ENCODE measurements at regions not wholly inside any gene's neighbourhood (a gene's known extent, or its start where the extent isn't known, plus 50 kb on each side); places are given as distances from the start of the nearest gene placed in this dataset.

DNA sequence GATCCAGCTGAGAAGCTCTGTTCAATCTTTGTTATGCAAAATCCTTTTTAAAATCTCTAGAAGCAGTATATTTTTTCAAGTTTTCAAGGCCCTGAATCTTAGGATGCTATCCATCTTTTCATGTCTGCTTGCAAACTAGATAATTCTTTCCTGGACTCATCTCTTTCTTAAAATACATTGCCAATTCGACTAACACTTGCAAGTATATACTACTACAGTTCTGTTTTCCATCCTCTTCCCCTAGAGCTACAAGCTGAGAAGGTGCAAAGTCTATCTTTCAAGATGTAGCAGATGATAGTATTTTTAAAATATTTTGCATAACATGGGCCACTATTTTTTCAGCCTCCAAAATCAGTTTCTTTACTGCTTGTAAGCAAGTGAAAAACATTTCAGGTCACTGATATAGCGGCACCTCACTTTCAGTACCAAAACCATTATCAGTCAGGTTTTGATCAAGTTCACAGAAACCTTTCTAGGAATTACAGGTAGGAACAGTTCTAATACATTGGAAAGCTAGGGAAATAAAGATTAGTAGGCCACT, 196.4 kb upstream of the CDH20 start:
- H3K14ac ChIP-seq (replicated peaks; ENCODE audit: low read depth, low read length), result no peak overlapping the region
- POLR2A ChIA-PET (ENCODE audit: unreplicated experiment), result no interaction called here
- H3K9me3 ChIP-seq (ENCODE audit: control insufficient read depth, insufficient read depth, low read length), result peaks cover 4% of the 10 kb centered on the region; the same call in 1 of the 2 replicates
- H3K4ac ChIP-seq (ENCODE audit: low read depth, low read length), result no peak overlapping the region
- H2AFZ ChIP-seq (replicated peaks; ENCODE audit: low read length, poor library complexity), result no peak overlapping the region
- H3K9me1 ChIP-seq (ENCODE audit: insufficient read depth, low read length), result no peaks in the 10 kb centered on the region
- H3K27ac ChIP-seq (ENCODE audit: insufficient read depth, low read length), result no peak overlapping the region
- no peak overlapping the region for H3K4me3 ChIP-seq (ENCODE audit: insufficient read depth, low read depth, low read length)
- dilution Hi-C loops (cut with HindIII; ENCODE audit: low sequenced_read_pairs, unreplicated experiment) (no loop called here), intact Hi-C loops (cut with micrococcal nuclease) (no loop called here), in situ Hi-C loops (cut with MboI; ENCODE audit: low sequenced_read_pairs) (no loop called here)
- CTCF ChIA-PET, result no interaction called here
- no peak for ATAC-seq (ENCODE audit: low read depth)
- H3K18ac ChIP-seq (ENCODE audit: low read depth, low read length), result no peak overlapping the region
- H4K20me1 ChIP-seq (ENCODE audit: insufficient read depth, low read length), result no peaks in the 10 kb centered on the region
- no peak overlapping the region for H4K8ac ChIP-seq (ENCODE audit: low read depth in 2 of 2, low read length in 2 of 2)
- H3K79me1 ChIP-seq (ENCODE audit: low read depth in 1 of 2, low read length in 2 of 2), result no peaks in the 10 kb centered on the region
- no peak overlapping the region for H3K4me2 ChIP-seq (ENCODE audit: low read depth, low read length)
- H3K23ac ChIP-seq (ENCODE audit: low read depth, low read length), result no peak overlapping the region
- no peak overlapping the region for H2BK15ac ChIP-seq (ENCODE audit: low read depth, low read length)
- no TSS peak for BruUV-seq (replicated peaks)
- H3K9ac ChIP-seq (ENCODE audit: low read depth, low read length), result no peak overlapping the region
- H3K36me3 ChIP-seq (ENCODE audit: control insufficient read depth, insufficient read depth, low read length), result no peaks in the 10 kb centered on the region
- DNase-seq, result no peak
- no peak overlapping the region for H2BK5ac ChIP-seq (ENCODE audit: low read depth, low read length, poor library complexity, severe bottlenecking)
- no peak for TF ChIP-seq RCOR1 (IDR thresholded peaks at IDR 0.05; ENCODE audit: insufficient replicate concordance, low read length)
- no peak for TF ChIP-seq MXI1 (IDR thresholded peaks at IDR 0.05; ENCODE audit: borderline replicate concordance, low read depth, low read length)
- TF ChIP-seq RFX5 (IDR thresholded peaks at IDR 0.05; ENCODE audit: low read depth, low read length), result no peak
- no peak for TF ChIP-seq RAD21 (IDR thresholded peaks at IDR 0.05; ENCODE audit: low read length)
- no peak for TF ChIP-seq SMC3 (IDR thresholded peaks at IDR 0.05; ENCODE audit: low read depth, low read length)
- TF ChIP-seq, protein P1, sequence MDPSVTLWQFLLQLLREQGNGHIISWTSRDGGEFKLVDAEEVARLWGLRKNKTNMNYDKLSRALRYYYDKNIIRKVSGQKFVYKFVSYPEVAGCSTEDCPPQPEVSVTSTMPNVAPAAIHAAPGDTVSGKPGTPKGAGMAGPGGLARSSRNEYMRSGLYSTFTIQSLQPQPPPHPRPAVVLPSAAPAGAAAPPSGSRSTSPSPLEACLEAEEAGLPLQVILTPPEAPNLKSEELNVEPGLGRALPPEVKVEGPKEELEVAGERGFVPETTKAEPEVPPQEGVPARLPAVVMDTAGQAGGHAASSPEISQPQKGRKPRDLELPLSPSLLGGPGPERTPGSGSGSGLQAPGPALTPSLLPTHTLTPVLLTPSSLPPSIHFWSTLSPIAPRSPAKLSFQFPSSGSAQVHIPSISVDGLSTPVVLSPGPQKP (IDR thresholded peaks at IDR 0.05; ENCODE audit: borderline replicate concordance, low read depth, low read length), result no peak
- TF ChIP-seq POLR2A (IDR thresholded peaks at IDR 0.05; ENCODE audit: low read depth, low read length), result no peak
- no peak for TF ChIP-seq USF2 (IDR thresholded peaks at IDR 0.05; ENCODE audit: low read depth, low read length)
- TF ChIP-seq CHD1 (IDR thresholded peaks at IDR 0.05; ENCODE audit: low read depth, low read length), result no peak
- TF ChIP-seq, protein P2, sequence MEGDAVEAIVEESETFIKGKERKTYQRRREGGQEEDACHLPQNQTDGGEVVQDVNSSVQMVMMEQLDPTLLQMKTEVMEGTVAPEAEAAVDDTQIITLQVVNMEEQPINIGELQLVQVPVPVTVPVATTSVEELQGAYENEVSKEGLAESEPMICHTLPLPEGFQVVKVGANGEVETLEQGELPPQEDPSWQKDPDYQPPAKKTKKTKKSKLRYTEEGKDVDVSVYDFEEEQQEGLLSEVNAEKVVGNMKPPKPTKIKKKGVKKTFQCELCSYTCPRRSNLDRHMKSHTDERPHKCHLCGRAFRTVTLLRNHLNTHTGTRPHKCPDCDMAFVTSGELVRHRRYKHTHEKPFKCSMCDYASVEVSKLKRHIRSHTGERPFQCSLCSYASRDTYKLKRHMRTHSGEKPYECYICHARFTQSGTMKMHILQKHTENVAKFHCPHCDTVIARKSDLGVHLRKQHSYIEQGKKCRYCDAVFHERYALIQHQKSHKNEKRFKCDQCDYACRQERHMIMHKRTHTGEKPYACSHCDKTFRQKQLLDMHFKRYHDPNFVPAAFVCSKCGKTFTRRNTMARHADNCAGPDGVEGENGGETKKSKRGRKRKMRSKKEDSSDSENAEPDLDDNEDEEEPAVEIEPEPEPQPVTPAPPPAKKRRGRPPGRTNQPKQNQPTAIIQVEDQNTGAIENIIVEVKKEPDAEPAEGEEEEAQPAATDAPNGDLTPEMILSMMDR (conservative IDR thresholded peaks at IDR 0.05; ENCODE audit: low read depth, low read length), result no peak
- TF ChIP-seq BHLHE40 (IDR thresholded peaks at IDR 0.05; ENCODE audit: low read depth, low read length), result no peak
- no peak for TF ChIP-seq FOS (IDR thresholded peaks at IDR 0.05; ENCODE audit: low read depth, low read length)
- no peaks in the 10 kb centered on the region for H3K27me3 ChIP-seq (ENCODE audit: control insufficient read depth, insufficient read depth, low read length)
- WGBS, 2 experiments (ENCODE audit: extremely low coverage in 2 of 2, insufficient read length in 1 of 2), result no CpG with 5 or more reads among the region's 2 CpGs
- H2AK9ac ChIP-seq (replicated peaks; ENCODE audit: low read depth, low read length, poor library complexity), result no peak overlapping the region
- H2BK120ac ChIP-seq (ENCODE audit: low read depth, low read length), result no peak overlapping the region
- no peaks in the 10 kb centered on the region for H3K4me1 ChIP-seq (ENCODE audit: control insufficient read depth, insufficient read depth, low read length)
- no peak overlapping the region for H3K56ac ChIP-seq (ENCODE audit: extremely low read depth, insufficient read depth, low read length)
- no peak overlapping the region for H4K91ac ChIP-seq (ENCODE audit: insufficient read depth, low read depth, low read length)
- no peak overlapping the region for H2BK20ac ChIP-seq (ENCODE audit: low read depth, low read length)
- H4K5ac ChIP-seq (ENCODE audit: low read depth, low read length), result no peak overlapping the region
- H2AK5ac ChIP-seq (ENCODE audit: low read depth, low read length), result no peak overlapping the region

Data from IMR-90 (cell line).